Vagina (tissue), 2 donors: ENCODE measurements at regions not wholly inside any gene's neighbourhood (a gene's known extent, or its start where the extent isn't known, plus 50 kb on each side); places are given as distances from the start of the nearest gene placed in this dataset.

Experiments used
- DNase-seq, 2 donors: peaks; one replicate each; pipeline ENCODE4 v3.0.0-alpha.2; 2017; ENCODE audit errors: extremely low spot score in 2 of 2
- H3K27ac ChIP-seq: fragments of 200-600 bp; sonication (generic); one replicate; pipeline ENCODE4 v1.5.1; 2019
- H3K27me3 ChIP-seq: fragments of 200-600 bp; sonication (generic); one replicate; pipeline ENCODE4 v1.5.1; 2019
- H3K36me3 ChIP-seq, 2 donors: fragments of 200-600 bp; sonication (generic); one replicate each; pipeline ENCODE4 v1.5.1; 2017 to 2019
- H3K4me1 ChIP-seq: fragments of 200-600 bp; sonication (generic); one replicate; pipeline ENCODE4 v1.5.1; 2019
- H3K4me3 ChIP-seq, 2 donors: fragments of 200-600 bp; sonication (generic); 1 replicate in 1 of 2; 2 replicates in 1 of 2; pipeline ENCODE4 v1.5.1; 2016 to 2019
- H3K9me3 ChIP-seq: fragments of 200-600 bp; sonication (generic); one replicate; pipeline ENCODE4 v1.5.1; 2019
- POLR2A ChIP-seq, 2 donors: fragments of 450-650 bp; IDR thresholded peaks; one replicate each; pipeline ENCODE4 v1.6.1; 2017; ENCODE audit warnings: antibody characterized with exemption in 2 of 2, mild to moderate bottlenecking in 2 of 2, moderate library complexity in 2 of 2
- POLR2AphosphoS5 ChIP-seq, 2 donors: sonication (generic); formaldehyde crosslinking; IDR thresholded peaks; one replicate each; pipeline ENCODE4 v1.9.0; 2017; ENCODE audit warnings: antibody characterized with exemption in 2 of 2, mild to moderate bottlenecking in 2 of 2, low read depth in 1 of 2; ENCODE audit not compliant: insufficient read depth in 1 of 2
- intact Hi-C: fragments of 100-400 bp; cut with DNase I; formaldehyde crosslinking; loops from one replicate; pipeline ENCODE4 v1.15.1; 2023
- TF ChIP-seq, protein P1 (sequence below), 3 experiments: fragments of 450-650 bp in 2 of 3; fragments of 200-600 bp in 1 of 3; sonication (generic) in 1 of 3; IDR thresholded peaks; one replicate each; pipeline ENCODE4 v1.5.1; 2017 to 2019; ENCODE audit warnings: antibody characterized with exemption in 3 of 3, mild to moderate bottlenecking in 2 of 3, moderate library complexity in 2 of 3

DNA sequence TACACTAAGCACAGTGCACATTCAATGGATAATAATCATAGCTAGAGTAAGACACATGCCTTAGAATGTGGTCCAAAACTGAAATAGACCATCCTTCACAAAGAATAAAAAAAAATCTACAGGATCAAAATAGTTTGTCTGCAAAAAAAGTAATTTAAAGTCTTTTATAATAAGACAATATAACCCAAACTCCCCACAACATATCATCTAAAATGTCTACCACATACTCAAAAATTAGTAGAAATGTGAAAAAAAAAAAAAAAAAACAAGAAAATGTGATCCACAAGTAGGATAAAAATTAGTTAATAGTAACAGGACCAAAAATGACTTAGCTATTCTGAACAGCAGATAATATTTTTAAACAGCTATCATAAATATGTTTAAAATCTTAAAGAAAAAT lies 557.2 kb upstream of the ARID1B start:
- Histone ChIP-seq H3K9me3 (no peaks in the 10 kb centered on the region), H3K4me3 (no peak overlapping the region), H3K27ac (no peak overlapping the region), H3K27me3 (no peaks in the 10 kb centered on the region), H3K36me3 (no peaks in the 10 kb centered on the region), H3K4me1 (no peaks in the 10 kb centered on the region)
- no peak for DNase-seq
- intact Hi-C loops, result no loop called here
- TF ChIP-seq POLR2AphosphoS5 (IDR thresholded peaks at IDR 0.05; ENCODE audit: insufficient read depth in 1 of 2, low read depth in 1 of 2), result no peak
- no peak for TF ChIP-seq POLR2A (IDR thresholded peaks at IDR 0.05)
- TF ChIP-seq, protein P1, sequence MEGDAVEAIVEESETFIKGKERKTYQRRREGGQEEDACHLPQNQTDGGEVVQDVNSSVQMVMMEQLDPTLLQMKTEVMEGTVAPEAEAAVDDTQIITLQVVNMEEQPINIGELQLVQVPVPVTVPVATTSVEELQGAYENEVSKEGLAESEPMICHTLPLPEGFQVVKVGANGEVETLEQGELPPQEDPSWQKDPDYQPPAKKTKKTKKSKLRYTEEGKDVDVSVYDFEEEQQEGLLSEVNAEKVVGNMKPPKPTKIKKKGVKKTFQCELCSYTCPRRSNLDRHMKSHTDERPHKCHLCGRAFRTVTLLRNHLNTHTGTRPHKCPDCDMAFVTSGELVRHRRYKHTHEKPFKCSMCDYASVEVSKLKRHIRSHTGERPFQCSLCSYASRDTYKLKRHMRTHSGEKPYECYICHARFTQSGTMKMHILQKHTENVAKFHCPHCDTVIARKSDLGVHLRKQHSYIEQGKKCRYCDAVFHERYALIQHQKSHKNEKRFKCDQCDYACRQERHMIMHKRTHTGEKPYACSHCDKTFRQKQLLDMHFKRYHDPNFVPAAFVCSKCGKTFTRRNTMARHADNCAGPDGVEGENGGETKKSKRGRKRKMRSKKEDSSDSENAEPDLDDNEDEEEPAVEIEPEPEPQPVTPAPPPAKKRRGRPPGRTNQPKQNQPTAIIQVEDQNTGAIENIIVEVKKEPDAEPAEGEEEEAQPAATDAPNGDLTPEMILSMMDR (IDR thresholded peaks at IDR 0.05), result no peak

DNA sequence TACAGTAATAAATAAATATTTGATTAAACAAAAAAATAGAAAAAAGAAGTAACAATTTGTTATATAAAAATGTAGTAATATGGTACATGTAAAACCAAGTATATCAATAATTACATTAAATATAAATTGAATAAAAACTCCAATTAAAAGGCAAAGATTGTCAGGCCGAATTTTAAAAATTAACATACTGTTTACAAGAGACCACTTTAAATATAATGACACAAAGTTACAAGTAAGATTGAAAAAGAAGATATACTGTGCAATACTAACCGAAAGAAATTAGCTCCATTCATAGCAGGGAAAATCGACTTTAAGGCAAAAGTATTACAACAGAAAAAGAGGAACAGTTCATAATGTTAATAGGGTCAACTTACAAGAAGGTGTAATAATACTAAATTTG lies 571.5 kb upstream of the ARID1B start:
- intact Hi-C loops, result no loop called here
- no peak overlapping the region for H3K27ac ChIP-seq

DNA sequence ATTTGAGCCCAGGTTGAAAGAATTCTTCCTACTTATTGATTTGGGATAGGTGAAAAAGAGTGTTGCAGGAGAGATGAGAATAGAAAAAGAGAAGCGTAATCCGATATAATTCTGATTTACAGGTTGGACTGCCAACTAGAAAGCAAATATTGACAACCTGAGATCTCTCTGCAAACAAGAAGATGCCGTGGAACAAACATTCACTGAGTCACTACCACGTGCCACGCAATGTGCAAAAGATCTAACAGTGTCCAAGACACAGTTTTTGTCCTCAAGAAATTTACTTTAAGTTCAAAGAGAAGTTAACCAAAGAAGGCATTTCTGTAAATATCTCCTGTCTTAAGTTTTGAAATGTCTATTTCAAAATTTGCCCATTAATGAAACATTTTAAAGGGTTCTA lies 578.0 kb upstream of the ARID1B start:
- H3K27me3 ChIP-seq, result no peaks in the 10 kb centered on the region
- H3K9me3 ChIP-seq, result no peaks in the 10 kb centered on the region
- no peaks in the 10 kb centered on the region for H3K36me3 ChIP-seq
- no peak overlapping the region for H3K4me3 ChIP-seq
- TF ChIP-seq, protein P1 (IDR thresholded peaks at IDR 0.05), result no peak
- TF ChIP-seq POLR2AphosphoS5 (IDR thresholded peaks at IDR 0.05; ENCODE audit: insufficient read depth in 1 of 2, low read depth in 1 of 2) (no peak), POLR2A (IDR thresholded peaks at IDR 0.05) (no peak)
- H3K4me1 ChIP-seq, result no peaks in the 10 kb centered on the region
- no peak overlapping the region for H3K27ac ChIP-seq
- no peak for DNase-seq
- intact Hi-C loops, result no loop called here

More for the DNA sequence above, 571.5 kb upstream of the ARID1B start:
- DNase-seq, result no peak
- Histone ChIP-seq H3K27me3 (no peaks in the 10 kb centered on the region), H3K9me3 (peaks cover 3% of the 10 kb centered on the region), H3K4me3 (no peak overlapping the region), H3K4me1 (no peaks in the 10 kb centered on the region), H3K36me3 (no peaks in the 10 kb centered on the region)
- TF ChIP-seq POLR2AphosphoS5 (IDR thresholded peaks at IDR 0.05; ENCODE audit: insufficient read depth in 1 of 2, low read depth in 1 of 2), result no peak
- TF ChIP-seq, protein P1 (IDR thresholded peaks at IDR 0.05), result no peak
- TF ChIP-seq POLR2A (IDR thresholded peaks at IDR 0.05), result no peak

DNA sequence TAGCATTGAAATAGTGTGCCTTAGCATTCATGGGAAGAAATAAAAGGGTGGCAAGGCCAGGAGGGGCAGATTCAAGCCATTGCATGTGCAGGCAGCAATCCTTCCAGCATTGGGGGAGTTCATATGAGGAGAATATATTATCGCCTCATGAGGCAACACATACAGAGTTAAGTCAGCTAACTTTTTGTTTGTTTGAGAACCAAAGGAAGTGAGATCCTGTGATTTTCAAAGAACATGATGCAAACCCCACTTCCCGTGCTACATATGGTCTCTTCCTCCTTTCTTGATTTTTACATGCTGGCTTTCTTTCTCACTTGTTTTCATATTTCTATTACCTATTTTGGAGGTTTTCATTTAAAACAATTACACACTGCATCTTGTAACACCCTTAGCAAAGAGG lies 579.7 kb upstream of the ARID1B start:
- intact Hi-C loops, result no loop called here
- Histone ChIP-seq H3K27me3 (no peaks in the 10 kb centered on the region), H3K4me3 (no peak overlapping the region), H3K9me3 (no peaks in the 10 kb centered on the region), H3K36me3 (no peaks in the 10 kb centered on the region), H3K4me1 (no peaks in the 10 kb centered on the region), H3K27ac (no peak overlapping the region)
- no peak for DNase-seq
- TF ChIP-seq POLR2AphosphoS5 (IDR thresholded peaks at IDR 0.05; ENCODE audit: insufficient read depth in 1 of 2, low read depth in 1 of 2), result no peak
- TF ChIP-seq POLR2A (IDR thresholded peaks at IDR 0.05), result no peak
- TF ChIP-seq, protein P1 (IDR thresholded peaks at IDR 0.05), result no peak

DNA sequence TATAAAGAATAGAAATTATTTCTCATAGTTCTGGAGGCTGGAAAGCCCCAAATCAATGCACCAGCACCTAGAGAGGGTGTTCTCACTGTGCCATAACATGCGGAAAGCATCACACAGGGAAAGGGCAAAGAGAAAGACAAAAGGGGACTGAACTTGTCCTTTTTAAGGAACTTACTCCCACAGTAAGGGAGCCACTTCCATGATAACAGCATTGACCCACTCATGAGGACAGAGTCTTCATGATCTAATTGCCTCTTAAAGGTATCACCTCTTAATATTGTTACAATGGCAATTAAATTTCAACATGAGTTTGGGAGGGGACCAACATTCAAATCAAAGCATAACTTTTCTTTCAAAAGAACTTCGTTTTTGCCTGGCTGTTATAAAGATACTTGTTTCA lies 582.2 kb upstream of the ARID1B start:
- no peak for DNase-seq
- TF ChIP-seq, protein P1 (IDR thresholded peaks at IDR 0.05), result no peak
- TF ChIP-seq POLR2AphosphoS5 (IDR thresholded peaks at IDR 0.05; ENCODE audit: insufficient read depth in 1 of 2, low read depth in 1 of 2) (no peak), POLR2A (IDR thresholded peaks at IDR 0.05) (no peak)
- Histone ChIP-seq H3K27ac (no peak overlapping the region), H3K4me1 (no peaks in the 10 kb centered on the region), H3K9me3 (no peaks in the 10 kb centered on the region), H3K36me3 (no peaks in the 10 kb centered on the region), H3K4me3 (no peak overlapping the region), H3K27me3 (no peaks in the 10 kb centered on the region)
- intact Hi-C loops, result no loop called here
